CD14-positive monocyte (primary cell): ENCODE measurements at regions not wholly inside any gene's neighbourhood (a gene's known extent, or its start where the extent isn't known, plus 50 kb on each side); places are given as distances from the start of the nearest gene placed in this dataset.
A peak's percentile ranks its signal among the peaks of the same experiment; 100 is the strongest.

ENCODE experiments used
- DNase-seq, 3 donors: peaks; one replicate each; pipeline ENCODE4 v3.0.0-alpha.2; 2011 to 2022
- H2AFZ ChIP-seq: 2 replicates; pipeline ENCODE4 v1.6.0; 2012; ENCODE audit warnings: mild to moderate bottlenecking, low read depth, low read length, inconsistent platforms; ENCODE audit not compliant: insufficient read depth, poor library complexity, severe bottlenecking
- H3K27ac ChIP-seq, 2 donors: 1 replicate in 1 of 2; 2 replicates in 1 of 2; pipeline ENCODE4 v1.5.1; 2012 to 2013; ENCODE audit warnings: low read length in 2 of 2, control low read depth in 1 of 2, inconsistent platforms in 1 of 2, low read depth in 1 of 2, mild to moderate bottlenecking in 1 of 2
- H3K27me3 ChIP-seq, 2 donors: one replicate each; pipeline versions ENCODE4 v1.6.0 to v1.6.1; 2011 to 2013; ENCODE audit warnings: low read length in 2 of 2; ENCODE audit not compliant: control insufficient read depth in 2 of 2, insufficient read depth in 2 of 2
- H3K36me3 ChIP-seq, 2 donors: replicated peaks in 1 of 2; 1 replicate in 1 of 2; 2 replicates in 1 of 2; pipeline versions ENCODE4 v1.5.1 to v1.6.1; 2012 to 2013; ENCODE audit warnings: low read length in 2 of 2, control low read depth in 1 of 2, inconsistent platforms in 1 of 2, mild to moderate bottlenecking in 1 of 2; ENCODE audit not compliant: insufficient read depth in 2 of 2, control insufficient read depth in 1 of 2
- H3K4me1 ChIP-seq, 2 donors: 1 replicate in 1 of 2; 2 replicates in 1 of 2; pipeline versions ENCODE4 v1.5.1 to v1.6.1; 2012 to 2013; ENCODE audit warnings: low read length in 2 of 2, control low read depth in 1 of 2, inconsistent platforms in 1 of 2, mild to moderate bottlenecking in 1 of 2, moderate library complexity in 1 of 2; ENCODE audit not compliant: insufficient read depth in 2 of 2, control insufficient read depth in 1 of 2
- H3K4me2 ChIP-seq: replicated peaks from 2 replicates; pipeline ENCODE3; 2012; ENCODE audit warnings: low read length, moderate library complexity, mild to moderate bottlenecking; ENCODE audit not compliant: poor library complexity, severe bottlenecking; ENCODE audit errors: extremely low read depth
- H3K4me3 ChIP-seq, 3 experiments: fragments of 200-600 bp in 1 of 3; sonication (generic) in 1 of 3; replicated peaks in 1 of 3; 1 replicate in 2 of 3; 2 replicates in 1 of 3; pipeline ENCODE4 v1.5.1; 2011 to 2013; ENCODE audit warnings: low read length in 3 of 3, mild to moderate bottlenecking in 3 of 3, control low read depth in 2 of 3, low read depth in 2 of 3, inconsistent platforms in 1 of 3, moderate library complexity in 1 of 3
- H3K79me2 ChIP-seq: 2 replicates; pipeline ENCODE4 v1.6.0; 2012; ENCODE audit warnings: mild to moderate bottlenecking, control low read depth, inconsistent platforms, low read length, moderate library complexity; ENCODE audit not compliant: insufficient read depth
- H3K9ac ChIP-seq: 2 replicates; pipeline ENCODE4 v1.6.0; 2017; ENCODE audit warnings: low read length, mild to moderate bottlenecking; ENCODE audit not compliant: insufficient read depth, poor library complexity, severe bottlenecking
- H3K9me3 ChIP-seq, 2 donors: replicated peaks in 1 of 2; 1 replicate in 1 of 2; 2 replicates in 1 of 2; pipeline versions ENCODE4 v1.5.1 to v1.6.1; 2012 to 2013; ENCODE audit warnings: low read length in 2 of 2, control low read depth in 1 of 2; ENCODE audit not compliant: control insufficient read depth in 1 of 2, insufficient read depth in 1 of 2
- H4K20me1 ChIP-seq: 2 replicates; pipeline ENCODE4 v1.6.0; 2012; ENCODE audit warnings: mild to moderate bottlenecking, low read length, control low read depth, moderate library complexity; ENCODE audit not compliant: insufficient read depth
- H3K27ac Mint-ChIP-seq, 7 donors: one replicate each; pipeline ENCODE4 v1.8.0; 2020; ENCODE audit warnings: mild to moderate bottlenecking in 7 of 7, mixed read lengths in 7 of 7, moderate library complexity in 6 of 7, inconsistent platforms in 2 of 7
- H3K27me3 Mint-ChIP-seq, 3 donors: one replicate each; pipeline ENCODE4 v1.8.0; 2021 to 2022; ENCODE audit warnings: low read depth in 3 of 3, mild to moderate bottlenecking in 3 of 3, mixed read lengths in 3 of 3, moderate library complexity in 3 of 3, inconsistent platforms in 1 of 3
- H3K36me3 Mint-ChIP-seq, 2 donors: one replicate each; pipeline ENCODE4 v1.8.0; 2020; ENCODE audit warnings: mixed read lengths in 2 of 2, inconsistent platforms in 1 of 2, mild to moderate bottlenecking in 1 of 2
- H3K4me1 Mint-ChIP-seq: one replicate; pipeline ENCODE4 v1.8.0; 2020; ENCODE audit warnings: mild to moderate bottlenecking, mixed read lengths
- H3K4me3 Mint-ChIP-seq, 2 donors: one replicate each; pipeline ENCODE4 v1.8.0; 2020; ENCODE audit warnings: mild to moderate bottlenecking in 2 of 2, mixed read lengths in 2 of 2, moderate library complexity in 1 of 2
- H3K9me3 Mint-ChIP-seq, 7 donors: one replicate each; pipeline ENCODE4 v1.8.0; 2020 to 2022; ENCODE audit warnings: mixed read lengths in 7 of 7, mild to moderate bottlenecking in 6 of 7, moderate library complexity in 6 of 7, inconsistent platforms in 2 of 7
- CTCF ChIP-seq: fragments of 200-600 bp; IDR thresholded peaks from one replicate; pipeline ENCODE4 v1.8.0; 2022; ENCODE audit warnings: antibody characterized with exemption, mild to moderate bottlenecking
- WGBS: methylation state at CpG from one replicate; pipeline ENCODE4 v1.1.5; 2013; ENCODE audit warnings: missing lambda C conversion rate; ENCODE audit not compliant: insufficient coverage; 5-methylcytosine and 5-hydroxymethylcytosine counted together
- intact Hi-C, 2 donors: fragments of 100-400 bp; cut with micrococcal nuclease; formaldehyde crosslinking; loops; one replicate each; pipeline versions ENCODE4 v1.15.0 to v1.15.1; 2023

GRCh38 chr7:157072361-157072760 is 61.9 kb upstream of the MNX1 start:
- Histone ChIP-seq H3K27me3 (peaks cover 0 to 10% of the 10 kb centered on the region in 2 donors), H3K4me1 (no peaks in the 10 kb centered on the region), H3K4me2 (no peak overlapping the region), H3K79me2 (no peaks in the 10 kb centered on the region), H3K9me3 (peaks cover 3 to 9% of the 10 kb centered on the region in 2 donors), H3K27ac (no peak overlapping the region), H3K9ac (no peak overlapping the region), H3K4me3 (no peak overlapping the region), H2AFZ (no peak overlapping the region), H3K36me3 (no peaks in the 10 kb centered on the region), H4K20me1 (no peaks in the 10 kb centered on the region)
- H3K9me3 Mint-ChIP-seq: peaks cover 5 to 34% (median 12%) of the 10 kb centered on the region in 7 donors
- H3K36me3 Mint-ChIP-seq: no peaks in the 10 kb centered on the region
- H3K4me3 Mint-ChIP-seq: no peak overlapping the region
- no peak overlapping the region for H3K27ac Mint-ChIP-seq
- no peak for TF ChIP-seq CTCF
- DNase-seq: no peak
- no peaks in the 10 kb centered on the region for H3K4me1 Mint-ChIP-seq
- 88% methylated on average over 2 of the region's 5 CpGs for WGBS
- H3K27me3 Mint-ChIP-seq: peaks cover 15 to 48% (median 16%) of the 10 kb centered on the region in 3 donors
- intact Hi-C loops: no loop called here

DNA sequence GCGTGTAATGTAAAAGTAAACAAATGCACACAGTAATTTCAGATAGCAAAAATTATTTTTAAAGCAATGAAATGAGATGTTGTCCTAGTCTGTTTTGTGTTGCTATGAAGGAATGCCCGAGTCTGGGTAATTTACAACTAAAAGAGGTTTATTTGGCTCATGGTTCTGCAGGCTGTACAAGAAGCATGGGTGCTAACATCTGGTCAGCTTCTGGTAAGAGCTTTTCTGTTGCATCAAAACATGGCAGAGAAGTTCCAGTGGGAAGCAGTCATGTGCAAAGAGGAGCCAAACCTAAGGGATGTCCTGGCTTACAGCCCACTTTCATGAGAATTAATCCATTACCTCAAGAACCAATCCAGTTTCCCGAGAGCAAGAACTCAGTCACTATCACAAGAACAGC is 62.9 kb upstream of the MNX1 start:
- no peak for DNase-seq
- Histone ChIP-seq H3K9me3 (peaks cover under 1 to 5% of the 10 kb centered on the region in 2 donors), H4K20me1 (no peaks in the 10 kb centered on the region), H3K27ac (no peak overlapping the region), H2AFZ (no peak overlapping the region), H3K79me2 (no peaks in the 10 kb centered on the region), H3K4me3 (no peak overlapping the region), H3K4me1 (no peaks in the 10 kb centered on the region), H3K9ac (no peak overlapping the region), H3K4me2 (no peak overlapping the region), H3K36me3 (no peaks in the 10 kb centered on the region), H3K27me3 (peaks cover under 1 to 19% of the 10 kb centered on the region in 2 donors)
- Mint-ChIP-seq H3K27me3 (peaks cover 25 to 58% (median 25%) of the 10 kb centered on the region in 3 donors), H3K4me1 (no peaks in the 10 kb centered on the region), H3K9me3 (peaks cover 5 to 27% (median 12%) of the 10 kb centered on the region in 7 donors), H3K36me3 (no peaks in the 10 kb centered on the region), H3K4me3 (no peak overlapping the region), H3K27ac (peak overlapping the region in 1 of 7 donors; percentile 4)
- TF ChIP-seq CTCF: no peak
- intact Hi-C loops: no loop called here
- 95% methylated on average over 2 of the region's 3 CpGs for WGBS
